HEK293 (cell line): ENCODE measurements at regions not wholly inside any gene's neighbourhood (a gene's known extent, or its start where the extent isn't known, plus 50 kb on each side); places are given as distances from the start of the nearest gene placed in this dataset.
A peak's percentile ranks its signal among the peaks of the same experiment; 100 is the strongest.
"Not testable (repeated sequence)": the region's sequence is repeated elsewhere in the genome, so short reads cannot be mapped to it uniquely, and the experiment has no call there.

ENCODE experiments used
- CTCF ChIA-PET: fragments of 350-600 bp; formaldehyde crosslinking; extraction: SDS; loops from one replicate; lab custom pipeline; 2021; ENCODE audit warnings: antibody characterized with exemption; lab: Yijun Ruan, JAX
- POLR2A ChIA-PET: fragments of 300-600 bp; formaldehyde crosslinking; extraction: SDS; loops from one replicate; lab custom pipeline; 2020; ENCODE audit warnings: antibody characterized with exemption, inconsistent platforms; lab: Yijun Ruan, JAX
- H3K27ac ChIP-seq: fragments of 200-500 bp; sonication (Bioruptor generic); 2 replicates; pipeline ENCODE4 v1.5.1; 2014; ENCODE audit warnings: low read depth, low read length, control low read depth, inconsistent platforms; ENCODE audit errors: extremely low read depth
- H3K36me3 ChIP-seq, 2 experiments: fragments of 200-500 bp in 1 of 2; sonication (Bioruptor generic) in 1 of 2; 1 replicate in 1 of 2; 2 replicates in 1 of 2; pipeline ENCODE4 v1.5.1; 2014 to 2017; ENCODE audit warnings: inconsistent platforms in 2 of 2, low read length in 2 of 2; ENCODE audit not compliant: control insufficient read depth in 2 of 2, insufficient read depth in 1 of 2
- H3K4me1 ChIP-seq: fragments of 200-500 bp; sonication (Bioruptor generic); 2 replicates; pipeline ENCODE4 v1.5.1; 2014; ENCODE audit warnings: mild to moderate bottlenecking, low read length, inconsistent platforms; ENCODE audit not compliant: control insufficient read depth, insufficient read depth
- H3K4me3 ChIP-seq: 2 replicates; pipeline ENCODE4 v1.5.1; 2011; ENCODE audit warnings: low read depth, mild to moderate bottlenecking, control low read depth, low read length, moderate library complexity
- H3K9me3 ChIP-seq: fragments of 200-500 bp; sonication (Bioruptor generic); 2 replicates; pipeline ENCODE4 v1.5.1; 2014; ENCODE audit warnings: low read depth, low read length, inconsistent platforms; ENCODE audit not compliant: control insufficient read depth, insufficient read depth
- BCL6B ChIP-seq: fragments of 450-650 bp; formaldehyde crosslinking; IDR thresholded peaks from 2 replicates; pipeline ENCODE4 v1.5.1; 2017; ENCODE audit warnings: missing biosample characterization, missing genetic modification characterization
- KLF10 ChIP-seq: fragments of 450-650 bp; IDR thresholded peaks from 2 replicates; pipeline ENCODE4 v1.5.1; 2018; ENCODE audit warnings: missing biosample characterization, mild to moderate bottlenecking, missing genetic modification characterization
- SETDB1 ChIP-seq: IDR thresholded peaks from one replicate; pipeline ENCODE4 v1.6.1; 2017; ENCODE audit warnings: mild to moderate bottlenecking, low read length, moderate library complexity, mixed read lengths; ENCODE audit not compliant: insufficient read length
- TRIM28 ChIP-seq: IDR thresholded peaks from 2 replicates; pipeline ENCODE4 v1.6.1; 2011; ENCODE audit warnings: low read length, control low read depth, borderline replicate concordance
- YY2 ChIP-seq: fragments of 450-650 bp; formaldehyde crosslinking; IDR thresholded peaks from 2 replicates; pipeline ENCODE4 v1.5.1; 2016; ENCODE audit warnings: missing biosample characterization, missing genetic modification characterization
- ZNF133 ChIP-seq: fragments of 450-650 bp; formaldehyde crosslinking; IDR thresholded peaks from 2 replicates; pipeline ENCODE4 v1.5.1; 2016; ENCODE audit warnings: missing biosample characterization, missing genetic modification characterization
- ZNF157 ChIP-seq: fragments of 450-650 bp; formaldehyde crosslinking; IDR thresholded peaks from 2 replicates; pipeline ENCODE4 v1.5.1; 2016; ENCODE audit warnings: missing biosample characterization, missing genetic modification characterization
- ZNF223 ChIP-seq: fragments of 450-650 bp; formaldehyde crosslinking; IDR thresholded peaks from 2 replicates; pipeline ENCODE4 v1.5.1; 2016; ENCODE audit warnings: missing biosample characterization, missing genetic modification characterization
- ZNF398 ChIP-seq: fragments of 450-650 bp; formaldehyde crosslinking; IDR thresholded peaks from 2 replicates; pipeline ENCODE4 v1.5.1; 2017; ENCODE audit warnings: missing biosample characterization, missing genetic modification characterization
- ZNF585B ChIP-seq: fragments of 450-650 bp; formaldehyde crosslinking; IDR thresholded peaks from 2 replicates; pipeline ENCODE4 v1.5.1; 2016; ENCODE audit warnings: missing biosample characterization, missing genetic modification characterization
- ZNF623 ChIP-seq: fragments of 450-650 bp; formaldehyde crosslinking; IDR thresholded peaks from 2 replicates; pipeline ENCODE4 v1.5.1; 2016; ENCODE audit warnings: missing biosample characterization, missing genetic modification characterization
- TF ChIP-seq, protein P1 (sequence below): fragments of 450-650 bp; formaldehyde crosslinking; IDR thresholded peaks from 2 replicates; pipeline ENCODE4 v1.5.1; 2016; ENCODE audit warnings: missing biosample characterization, missing genetic modification characterization

DNA sequence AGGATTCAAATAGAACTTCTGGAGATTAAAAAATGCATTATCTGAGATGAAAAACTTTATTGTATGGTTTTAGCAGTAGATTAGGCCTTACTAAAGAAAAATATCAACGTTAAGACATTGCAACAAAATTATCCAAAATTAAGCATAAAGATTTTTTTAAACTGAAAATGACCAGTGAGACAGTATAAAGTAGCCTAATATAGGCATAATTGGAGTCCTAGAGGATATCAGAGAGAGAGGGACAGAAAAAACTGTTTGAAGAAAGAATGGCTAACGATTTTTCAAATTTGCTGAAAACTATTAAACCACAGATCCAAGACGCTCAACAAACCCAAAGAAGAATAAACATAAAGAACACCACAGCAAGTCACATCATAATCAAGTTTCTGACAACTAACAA, 149.5 kb upstream of the LMNTD1 start:
- ChIA-PET CTCF (no interaction called here), POLR2A (no interaction called here)
- Histone ChIP-seq H3K4me3 (no peak overlapping the region), H3K36me3 (no peaks in the 10 kb centered on the region), H3K9me3 (no peaks in the 10 kb centered on the region), H3K4me1 (no peaks in the 10 kb centered on the region), H3K27ac (no peak overlapping the region)
- TF ChIP-seq ZNF133 (tag by site-specific recombination) = peak; percentile 91
- no peak for TF ChIP-seq YY2

- H3K4me3 ChIP-seq = no peak overlapping the region
- no peak for TF ChIP-seq ZNF623 (tag by site-specific recombination)
- TF ChIP-seq ZNF157 (tag by site-specific recombination) = no peak
- TF ChIP-seq ZNF223 (tag by site-specific recombination) = no peak
- TF ChIP-seq, protein P1, sequence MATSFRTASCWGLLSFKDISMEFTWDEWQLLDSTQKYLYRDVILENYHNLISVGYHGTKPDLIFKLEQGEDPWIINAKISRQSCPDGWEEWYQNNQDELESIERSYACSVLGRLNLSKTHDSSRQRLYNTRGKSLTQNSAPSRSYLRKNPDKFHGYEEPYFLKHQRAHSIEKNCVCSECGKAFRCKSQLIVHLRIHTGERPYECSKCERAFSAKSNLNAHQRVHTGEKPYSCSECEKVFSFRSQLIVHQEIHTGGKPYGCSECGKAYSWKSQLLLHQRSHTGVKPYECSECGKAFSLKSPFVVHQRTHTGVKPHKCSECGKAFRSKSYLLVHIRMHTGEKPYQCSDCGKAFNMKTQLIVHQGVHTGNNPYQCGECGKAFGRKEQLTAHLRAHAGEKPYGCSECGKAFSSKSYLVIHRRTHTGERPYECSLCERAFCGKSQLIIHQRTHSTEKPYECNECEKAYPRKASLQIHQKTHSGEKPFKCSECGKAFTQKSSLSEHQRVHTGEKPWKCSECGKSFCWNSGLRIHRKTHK = no peak
- no peak for TF ChIP-seq ZNF398 (tag by site-specific recombination)
- no peak for TF ChIP-seq BCL6B (tag by site-specific recombination)
- TF ChIP-seq, all 188 proteins: peak for 0
- Histone ChIP-seq H3K36me3 (no peaks in the 10 kb centered on the region), H3K4me1 (no peaks in the 10 kb centered on the region), H3K27ac (no peak overlapping the region), H3K9me3 (no peaks in the 10 kb centered on the region)
- CTCF ChIA-PET = interaction anchor here (0.5 to 0.6 kb wide), 2 partner anchors 15 to 63 kb away, joined by 3 read pairs; no protein-coding TSS in a partner anchor
- POLR2A ChIA-PET = no interaction called here
Measured at GRCh38 chr12:25705261-25705660, 152.2 kb upstream of the LMNTD1 start.

- POLR2A ChIA-PET, H3K9me3 ChIP-seq, H3K36me3 ChIP-seq, H3K4me1 ChIP-seq, H3K4me3 ChIP-seq, H3K27ac ChIP-seq: not testable (repeated sequence)
- CTCF ChIA-PET = interaction anchor here (0.6 kb wide), 1 partner anchor 17 kb away, joined by 3 read pairs; no protein-coding TSS in a partner anchor
Measured at GRCh38 chr12:25706646-25707045, 153.6 kb upstream of the LMNTD1 start.

DNA sequence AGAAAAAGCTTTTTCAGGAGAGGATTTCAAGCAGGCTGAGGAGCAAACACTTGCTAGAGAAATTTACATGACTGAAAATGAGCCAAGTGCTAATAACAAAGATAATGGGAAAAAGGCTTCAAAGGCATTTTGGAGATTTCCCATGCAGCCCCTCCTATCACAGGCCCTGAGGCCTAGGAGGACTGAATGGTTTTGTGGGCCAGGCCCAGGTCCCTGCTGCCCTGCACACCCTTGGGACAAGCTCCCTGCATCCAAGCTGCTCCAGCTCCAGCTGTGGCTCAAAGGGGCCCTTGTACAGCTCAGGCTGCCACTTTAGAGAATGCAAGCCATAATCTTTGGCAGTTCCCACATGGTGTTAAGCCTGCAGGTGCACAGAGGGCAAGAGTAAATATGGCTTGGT, 154.0 kb upstream of the LMNTD1 start:
- POLR2A ChIA-PET = no interaction called here
- peak; percentile 85 for TF ChIP-seq SETDB1
- peak; percentile 35; the same call in 1 of the 2 replicates for TF ChIP-seq TRIM28
- TF ChIP-seq KLF10 (tag by site-specific recombination) = no peak
- peak; percentile 97 for TF ChIP-seq ZNF585B
- CTCF ChIA-PET = interaction anchor here (0.6 kb wide), 1 partner anchor 16 kb away, joined by 3 read pairs; no protein-coding TSS in a partner anchor

More for the DNA sequence above, 154.0 kb upstream of the LMNTD1 start:
- no peak overlapping the region for H3K27ac ChIP-seq
- no peaks in the 10 kb centered on the region; the same call in 1 of the 2 replicates for H3K9me3 ChIP-seq
- no peak overlapping the region for H3K4me3 ChIP-seq
- no peaks in the 10 kb centered on the region for H3K36me3 ChIP-seq
- H3K4me1 ChIP-seq = no peaks in the 10 kb centered on the region
